Anterior cingulate cortex (tissue), 58 donors: ENCODE measurements at regions not wholly inside any gene's neighbourhood (a gene's known extent, or its start where the extent isn't known, plus 50 kb on each side); places are given as distances from the start of the nearest gene placed in this dataset.

Source experiments
- DNase-seq, 58 donors: peaks; one replicate each; lab custom pipeline; 2025; lab: John Stamatoyannopoulos, UW

- peak in 3 of 58 donors; percentile 6 to 36 (median 12) for DNase-seq
These were observed 63.6 kb downstream of the NUDT12 start for GRCh38 chr5:103498800-103499551.

GRCh38 chr5:103498211-103498610, 64.4 kb downstream of the NUDT12 start:
- DNase-seq = no peak

GRCh38 chr5:103497781-103498180, 64.8 kb downstream of the NUDT12 start:
- no peak for DNase-seq

GRCh38 chr5:103490030-103490739, 72.4 kb downstream of the NUDT12 start:
- DNase-seq = no peak

- no peak for DNase-seq
These were observed 73.3 kb downstream of the NUDT12 start for GRCh38 chr5:103489307-103489706.

GRCh38 chr5:103487822-103488493, 74.6 kb downstream of the NUDT12 start:
- no peak for DNase-seq

- DNase-seq = no peak
These were observed 75.4 kb downstream of the NUDT12 start for GRCh38 chr5:103487218-103487617.

GRCh38 chr5:103486739-103487138, 75.8 kb downstream of the NUDT12 start:
- DNase-seq = no peak

GRCh38 chr5:103480246-103480645, 82.3 kb downstream of the NUDT12 start:
- DNase-seq = no peak

- no peak for DNase-seq
These were observed 84.9 kb downstream of the NUDT12 start for GRCh38 chr5:103477678-103478077.

- no peak for DNase-seq
These were observed 85.8 kb downstream of the NUDT12 start for GRCh38 chr5:103476811-103477210.

- DNase-seq = peak in 2 of 58 donors; percentile 34 to 53
These were observed 86.9 kb downstream of the NUDT12 start for GRCh38 chr5:103475629-103476240.

GRCh38 chr5:103474677-103475076, 87.9 kb downstream of the NUDT12 start:
- no peak for DNase-seq

- no peak for DNase-seq
These were observed 88.9 kb downstream of the NUDT12 start for GRCh38 chr5:103473725-103474124.

GRCh38 chr5:103472830-103473229, 89.8 kb downstream of the NUDT12 start:
- DNase-seq = no peak

GRCh38 chr5:103472265-103472664, 90.3 kb downstream of the NUDT12 start:
- no peak for DNase-seq

- no peak for DNase-seq
These were observed 93.1 kb downstream of the NUDT12 start for GRCh38 chr5:103469288-103470040.

- no peak for DNase-seq
These were observed 94.8 kb downstream of the NUDT12 start for GRCh38 chr5:103467831-103468230.

GRCh38 chr5:103466495-103466894, 96.1 kb downstream of the NUDT12 start:
- DNase-seq = no peak

GRCh38 chr5:103465891-103466290, 96.7 kb downstream of the NUDT12 start:
- DNase-seq = no peak
